Large intestine (tissue), 3 donors: ENCODE measurements at regions not wholly inside any gene's neighbourhood (a gene's known extent, or its start where the extent isn't known, plus 50 kb on each side); places are given as distances from the start of the nearest gene placed in this dataset.

Experiments
- DNase-seq, 2 donors: peaks; one replicate each; pipeline versions ENCODE4 v3.0.0 to v3.0.0-alpha.2; 2013
- H3K27ac ChIP-seq: one replicate; pipeline ENCODE4 v1.5.1; 2013; ENCODE audit warnings: low read length
- H3K27me3 ChIP-seq: 2 replicates; pipeline ENCODE4 v1.6.1; 2013; ENCODE audit warnings: low read length; ENCODE audit not compliant: control insufficient read depth, insufficient read depth
- H3K36me3 ChIP-seq: 2 replicates; pipeline ENCODE4 v1.6.1; 2013; ENCODE audit warnings: low read length; ENCODE audit not compliant: control insufficient read depth, insufficient read depth
- H3K4me1 ChIP-seq: one replicate; pipeline ENCODE4 v1.6.1; 2013; ENCODE audit warnings: low read length; ENCODE audit not compliant: control insufficient read depth, insufficient read depth
- H3K4me3 ChIP-seq: one replicate; pipeline ENCODE4 v1.5.1; 2013; ENCODE audit warnings: low read length
- H3K9me3 ChIP-seq: one replicate; pipeline ENCODE4 v1.6.1; 2013; ENCODE audit warnings: mild to moderate bottlenecking, low read depth, low read length, moderate library complexity; ENCODE audit not compliant: control insufficient read depth
- WGBS: methylation state at CpG from one replicate; pipeline ENCODE4 v1.1.5; 2013; ENCODE audit warnings: low lambda C conversion rate; ENCODE audit not compliant: insufficient coverage; 5-methylcytosine and 5-hydroxymethylcytosine counted together

- no CpG with 5 or more reads among the region's 5 CpGs for WGBS
- peak in 1 of 2 donors; percentile 12 for DNase-seq
- no peaks in the 10 kb centered on the region for H3K9me3 ChIP-seq
These were observed 55.0 kb upstream of the SPRED2 start for GRCh38 chr2:65487404-65487803.

GRCh38 chr2:65486802-65487201 is 54.4 kb upstream of the SPRED2 start:
- Histone ChIP-seq H3K9me3 (no peaks in the 10 kb centered on the region), H3K27me3 (no peaks in the 10 kb centered on the region), H3K27ac (no peak overlapping the region), H3K4me3 (no peak overlapping the region), H3K4me1 (peaks cover 6% of the 10 kb centered on the region), H3K36me3 (no peaks in the 10 kb centered on the region)
- no peak for DNase-seq
- WGBS, result no CpG with 5 or more reads among the region's 4 CpGs

More at GRCh38 chr2:65487404-65487803, 55.0 kb upstream of the SPRED2 start:
- H3K27me3 ChIP-seq, result no peaks in the 10 kb centered on the region
- no peaks in the 10 kb centered on the region for H3K36me3 ChIP-seq
- H3K27ac ChIP-seq, result no peak overlapping the region
- peaks cover 6% of the 10 kb centered on the region for H3K4me1 ChIP-seq
- H3K4me3 ChIP-seq, result no peak overlapping the region

GRCh38 chr2:65486282-65486681 is 53.9 kb upstream of the SPRED2 start:
- Histone ChIP-seq H3K4me3 (no peak overlapping the region), H3K9me3 (no peaks in the 10 kb centered on the region), H3K4me1 (peaks cover 6% of the 10 kb centered on the region), H3K27me3 (no peaks in the 10 kb centered on the region), H3K27ac (no peak overlapping the region), H3K36me3 (no peaks in the 10 kb centered on the region)
- DNase-seq, result no peak
- no CpG with 5 or more reads among the region's 2 CpGs for WGBS

- DNase-seq, result no peak
- Histone ChIP-seq H3K4me1 (peaks cover 6% of the 10 kb centered on the region), H3K27ac (no peak overlapping the region), H3K9me3 (no peaks in the 10 kb centered on the region), H3K4me3 (no peak overlapping the region), H3K36me3 (no peaks in the 10 kb centered on the region), H3K27me3 (no peaks in the 10 kb centered on the region)
- WGBS, result 67% methylated on average over 1 of the region's 5 CpGs
These were observed 53.4 kb upstream of the SPRED2 start for GRCh38 chr2:65485839-65486238.

GRCh38 chr2:65483763-65484162 is 51.4 kb upstream of the SPRED2 start:
- H3K9me3 ChIP-seq, result no peaks in the 10 kb centered on the region
- no peak for DNase-seq
- peaks cover under 1% of the 10 kb centered on the region for H3K4me1 ChIP-seq
- no peak overlapping the region for H3K4me3 ChIP-seq
- no CpG with 5 or more reads among the region's 4 CpGs for WGBS
- H3K27me3 ChIP-seq, result no peaks in the 10 kb centered on the region
- no peak overlapping the region for H3K27ac ChIP-seq
- H3K36me3 ChIP-seq, result no peaks in the 10 kb centered on the region

GRCh38 chr2:65482971-65483370 is 50.6 kb upstream of the SPRED2 start:
- WGBS, result 67% methylated on average over 1 of the region's 3 CpGs
- Histone ChIP-seq H3K4me1 (no peaks in the 10 kb centered on the region), H3K36me3 (no peaks in the 10 kb centered on the region), H3K9me3 (no peaks in the 10 kb centered on the region), H3K27ac (no peak overlapping the region), H3K4me3 (no peak overlapping the region), H3K27me3 (no peaks in the 10 kb centered on the region)
- DNase-seq, result no peak
